Left lobe of liver (tissue), 2 donors: ENCODE measurements at regions not wholly inside any gene's neighbourhood (a gene's known extent, or its start where the extent isn't known, plus 50 kb on each side); places are given as distances from the start of the nearest gene placed in this dataset.
"Not testable (repeated sequence)": the region's sequence is repeated elsewhere in the genome, so short reads cannot be mapped to it uniquely, and the experiment has no call there.

Experiments used
- ATAC-seq: fragments of 200-7000 bp; cut with Tn5 transposase; one replicate; pipeline ENCODE4 v1.9.1; 2020; ENCODE audit warnings: mild to moderate bottlenecking, moderate library complexity
- DNase-seq: peaks from one replicate; pipeline ENCODE4 v3.0.0-alpha.2; 2020; ENCODE audit warnings: low spot score
- donor health status: DM: no; HTN: no; CAD: no; lungs with moderate emphysema.
- donor health status: DM: no; HTN: yes; CAD: no.

- ATAC-seq (no peak), DNase-seq (no peak)
Measured at GRCh38 chr10:125605167-125605566, 77.8 kb downstream of the TEX36 start.

GRCh38 chr10:125602825-125603224 is 80.1 kb downstream of the TEX36 start:
- ATAC-seq (no peak), DNase-seq (no peak)

- no peak for DNase-seq
- ATAC-seq, result no peak
Measured at GRCh38 chr10:125599194-125599593, 83.8 kb downstream of the TEX36 start.

GRCh38 chr10:125595911-125596310 is 87.1 kb downstream of the TEX36 start:
- DNase-seq (no peak), ATAC-seq (no peak)

GRCh38 chr10:125593644-125594043 is 89.3 kb downstream of the TEX36 start:
- no peak for ATAC-seq
- no peak for DNase-seq

GRCh38 chr10:125592897-125593296 is 90.1 kb downstream of the TEX36 start:
- ATAC-seq, result no peak
- DNase-seq, result no peak

- DNase-seq, result no peak
- ATAC-seq, result no peak
Measured at GRCh38 chr10:125591886-125592285, 91.1 kb downstream of the TEX36 start.

- ATAC-seq, DNase-seq: not testable (repeated sequence)
Measured at GRCh38 chr10:125588738-125589137, 94.2 kb downstream of the TEX36 start.

GRCh38 chr10:125584954-125585353 is 98.0 kb downstream of the TEX36 start:
- no peak for ATAC-seq
- DNase-seq, result no peak

- no peak for DNase-seq
- ATAC-seq, result no peak
Measured at GRCh38 chr10:125578658-125579315, 104.2 kb downstream of the TEX36 start.

GRCh38 chr10:125575843-125576242 is 107.1 kb downstream of the TEX36 start:
- no peak for ATAC-seq
- no peak for DNase-seq

- DNase-seq (no peak), ATAC-seq (no peak)
Measured at GRCh38 chr10:125568156-125568555, 114.8 kb downstream of the TEX36 start.

GRCh38 chr10:125567529-125567928 is 115.4 kb downstream of the TEX36 start:
- ATAC-seq (no peak), DNase-seq (no peak)

GRCh38 chr10:125565046-125565445 is 117.9 kb downstream of the TEX36 start:
- ATAC-seq (no peak), DNase-seq (no peak)

- no peak for DNase-seq
- ATAC-seq, result no peak
Measured at GRCh38 chr10:125564570-125564969, 118.4 kb downstream of the TEX36 start.

GRCh38 chr10:125562737-125563136 is 120.2 kb downstream of the TEX36 start:
- DNase-seq (no peak), ATAC-seq (no peak)

GRCh38 chr10:125560947-125561346 is 122.0 kb downstream of the TEX36 start:
- ATAC-seq (no peak), DNase-seq (no peak)

- no peak for DNase-seq
- ATAC-seq, result no peak
Measured at GRCh38 chr10:125559210-125559609, 123.8 kb downstream of the TEX36 start.

GRCh38 chr10:125557801-125558505 is 125.0 kb downstream of the TEX36 start:
- DNase-seq (no peak), ATAC-seq (no peak)

- DNase-seq (no peak), ATAC-seq (no peak)
Measured at GRCh38 chr10:125557311-125557710, 125.7 kb downstream of the TEX36 start.

GRCh38 chr10:125556882-125557281 is 126.1 kb downstream of the TEX36 start:
- DNase-seq (no peak), ATAC-seq (no peak)

GRCh38 chr10:125555743-125556142 is 127.2 kb downstream of the TEX36 start:
- no peak for DNase-seq
- ATAC-seq, result no peak

GRCh38 chr10:125555267-125555666 is 127.7 kb downstream of the TEX36 start:
- no peak for DNase-seq
- no peak for ATAC-seq
